PC-3 (cell line): ENCODE measurements at regions not wholly inside any gene's neighbourhood (a gene's known extent, or its start where the extent isn't known, plus 50 kb on each side); places are given as distances from the start of the nearest gene placed in this dataset.

Experiments
- CTCF ChIP-seq: fragments of 300-600 bp; sonication (generic); conservative IDR thresholded peaks from 2 replicates; pipeline ENCODE4 v1.5.1; 2017; ENCODE audit warnings: antibody characterized with exemption, low read depth, mild to moderate bottlenecking, low read length
- EZH2 ChIP-seq: fragments of 300-600 bp; sonication (generic); IDR thresholded peaks from one replicate; pipeline ENCODE4 v1.6.1; 2017; ENCODE audit warnings: antibody characterized with exemption, mild to moderate bottlenecking, low read length; ENCODE audit not compliant: unreplicated experiment
- EZH2phosphoT487 ChIP-seq: fragments of 300-600 bp; sonication (generic); IDR thresholded peaks from 2 replicates; pipeline ENCODE4 v1.6.1; 2018; ENCODE audit warnings: mild to moderate bottlenecking, antibody characterized with exemption, low read length, borderline replicate concordance

GRCh38 chr12:19904819-19905218 lies 463.5 kb upstream of the PDE3A start:
- TF ChIP-seq EZH2 (no peak), CTCF (no peak), EZH2phosphoT487 (no peak)
